GM18907 (cell line): ENCODE measurements at regions not wholly inside any gene's neighbourhood (a gene's known extent, or its start where the extent isn't known, plus 50 kb on each side); places are given as distances from the start of the nearest gene placed in this dataset.

Experiments
- ATAC-seq: cut with Tn5 transposase; IDR thresholded peaks from one replicate; pipeline ENCODE4 v1.9.1; 2021; ENCODE audit warnings: mild to moderate bottlenecking, moderate library complexity; ENCODE audit not compliant: unreplicated experiment

- no peak for ATAC-seq
Observed at GRCh38 chr5:159420940-159421339, 90.7 kb upstream of the IL12B start.

- no peak for ATAC-seq
Observed at GRCh38 chr5:159422361-159422760, 92.1 kb upstream of the IL12B start.

- no peak for ATAC-seq
Observed at GRCh38 chr5:159422910-159423309, 92.6 kb upstream of the IL12B start.

GRCh38 chr5:159424123-159424522, 93.8 kb upstream of the IL12B start:
- ATAC-seq = no peak

- ATAC-seq = no peak
Observed at GRCh38 chr5:159426694-159427093, 96.4 kb upstream of the IL12B start.

- ATAC-seq = peak; percentile 90
Observed at GRCh38 chr5:159427180-159428012, 97.1 kb upstream of the IL12B start.

GRCh38 chr5:159430361-159431012, 100.2 kb upstream of the IL12B start:
- no peak for ATAC-seq

- no peak for ATAC-seq
Observed at GRCh38 chr5:159435855-159436254, 105.6 kb upstream of the IL12B start.

GRCh38 chr5:159438092-159438491, 107.8 kb upstream of the IL12B start:
- ATAC-seq = no peak

- no peak for ATAC-seq
Observed at GRCh38 chr5:159439002-159439401, 108.7 kb upstream of the IL12B start.

- ATAC-seq = peak; percentile 57
Observed at GRCh38 chr5:159440235-159440634, 109.9 kb upstream of the IL12B start.

GRCh38 chr5:159440968-159441367, 110.7 kb upstream of the IL12B start:
- no peak for ATAC-seq

GRCh38 chr5:159441441-159441840, 111.2 kb upstream of the IL12B start:
- ATAC-seq = no peak

- ATAC-seq = no peak
Observed at GRCh38 chr5:159442206-159442850, 112.0 kb upstream of the IL12B start.

- ATAC-seq = peak; percentile 59
Observed at GRCh38 chr5:159444441-159445082, 114.3 kb upstream of the IL12B start.

- no peak for ATAC-seq
Observed at GRCh38 chr5:159447116-159447515, 116.8 kb upstream of the IL12B start.

- ATAC-seq = no peak
Observed at GRCh38 chr5:159448841-159449407, 118.6 kb upstream of the IL12B start.

GRCh38 chr5:159449925-159450324, 119.6 kb upstream of the IL12B start:
- no peak for ATAC-seq

- no peak for ATAC-seq
Observed at GRCh38 chr5:159450417-159450816, 120.1 kb upstream of the IL12B start.

- ATAC-seq = no peak
Observed at GRCh38 chr5:159451197-159452052, 121.1 kb upstream of the IL12B start.
